ENCODE measurements at regions not wholly inside any gene's neighbourhood (a gene's known extent, or its start where the extent isn't known, plus 50 kb on each side); places are given as distances from the start of the nearest gene placed in this dataset.

DNA sequence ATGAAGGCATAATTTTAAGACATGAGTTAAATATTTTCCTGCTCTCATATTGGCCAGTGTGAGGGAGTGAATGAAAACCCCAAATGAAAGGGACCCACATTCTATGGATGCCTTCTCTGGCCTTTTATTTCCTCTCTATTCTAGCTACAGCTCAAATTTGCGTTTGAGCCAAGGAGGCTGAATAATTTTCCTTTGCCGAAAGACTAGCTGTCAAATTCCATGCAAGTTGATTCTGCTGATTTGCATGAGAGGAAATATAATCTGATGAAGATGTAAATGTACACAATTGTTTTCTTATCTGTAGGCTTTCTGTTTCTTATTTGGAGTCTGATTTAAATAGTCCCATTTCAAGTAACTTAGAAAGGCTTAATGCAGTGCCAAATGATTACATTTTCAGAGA, 438.4 kb upstream of the SPRED2 start:
- peak in 1 of 6 donors; percentile 68 for DNase-seq (ENCODE audit: low read depth in 4 of 6, low spot score in 6 of 6)
- peaks cover 9% of the 10 kb centered on the region for H3K4me1 ChIP-seq (ENCODE audit: control insufficient read depth, insufficient read depth, low read length)
- no peaks in the 10 kb centered on the region for H3K9me3 ChIP-seq (ENCODE audit: control insufficient read depth, insufficient read depth, low read length)
- H3K36me3 ChIP-seq (ENCODE audit: control insufficient read depth, insufficient read depth, low read length): no peaks in the 10 kb centered on the region
- no CpG with 5 or more reads among the region's 2 CpGs for WGBS (ENCODE audit: insufficient coverage)
- H3K27me3 ChIP-seq (ENCODE audit: control insufficient read depth, insufficient read depth, low read length): no peaks in the 10 kb centered on the region
- H3K27ac ChIP-seq (ENCODE audit: low read depth, low read length): peak overlapping the region; percentile 49
- no peak overlapping the region for H3K4me3 ChIP-seq (ENCODE audit: low read depth, low read length)

- Histone ChIP-seq H3K4me1 (ENCODE audit: control insufficient read depth, insufficient read depth, low read length) (peaks cover 9% of the 10 kb centered on the region), H3K9me3 (ENCODE audit: control insufficient read depth, insufficient read depth, low read length) (no peaks in the 10 kb centered on the region), H3K27me3 (ENCODE audit: control insufficient read depth, insufficient read depth, low read length) (no peaks in the 10 kb centered on the region), H3K27ac (ENCODE audit: low read depth, low read length) (no peak overlapping the region), H3K36me3 (ENCODE audit: control insufficient read depth, insufficient read depth, low read length) (no peaks in the 10 kb centered on the region), H3K4me3 (ENCODE audit: low read depth, low read length) (no peak overlapping the region)
- DNase-seq (ENCODE audit: low read depth in 4 of 6, low spot score in 6 of 6): no peak
- 86% methylated on average over 1 of the region's 5 CpGs for WGBS (ENCODE audit: insufficient coverage)
These were observed 436.9 kb upstream of the SPRED2 start for GRCh38 chr2:65869296-65869695.

- WGBS (ENCODE audit: insufficient coverage): 100% methylated on average over 3 of the region's 5 CpGs
- no peaks in the 10 kb centered on the region for H3K9me3 ChIP-seq (ENCODE audit: control insufficient read depth, insufficient read depth, low read length)
- no peaks in the 10 kb centered on the region for H3K27me3 ChIP-seq (ENCODE audit: control insufficient read depth, insufficient read depth, low read length)
- H3K27ac ChIP-seq (ENCODE audit: low read depth, low read length): no peak overlapping the region
- H3K4me1 ChIP-seq (ENCODE audit: control insufficient read depth, insufficient read depth, low read length): peaks cover 9% of the 10 kb centered on the region
- H3K4me3 ChIP-seq (ENCODE audit: low read depth, low read length): no peak overlapping the region
- no peaks in the 10 kb centered on the region for H3K36me3 ChIP-seq (ENCODE audit: control insufficient read depth, insufficient read depth, low read length)
- no peak for DNase-seq (ENCODE audit: low read depth in 4 of 6, low spot score in 6 of 6)
These were observed 435.8 kb upstream of the SPRED2 start for GRCh38 chr2:65868177-65868576.

DNA sequence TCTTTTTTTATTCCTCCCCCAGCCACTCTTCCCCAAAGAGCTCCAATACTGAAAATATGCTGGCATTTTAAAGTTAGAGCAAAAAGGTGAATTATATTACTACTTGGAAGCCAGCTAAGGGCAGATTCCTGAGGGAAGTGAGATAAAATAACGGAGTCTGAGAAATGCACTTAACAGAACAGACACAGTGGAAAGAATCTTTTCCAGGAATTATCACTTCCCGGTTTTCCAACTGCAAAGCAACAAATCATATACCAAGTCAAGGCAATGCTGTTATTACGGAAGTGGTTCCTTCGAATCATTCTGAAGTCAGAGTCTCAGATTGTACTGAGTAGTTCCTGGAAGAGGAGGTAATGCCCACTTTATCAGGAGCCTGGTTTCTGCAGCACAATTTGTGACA, 435.0 kb upstream of the SPRED2 start:
- no peak overlapping the region for H3K27ac ChIP-seq (ENCODE audit: low read depth, low read length)
- no CpG with 5 or more reads among the region's 4 CpGs for WGBS (ENCODE audit: insufficient coverage)
- H3K4me3 ChIP-seq (ENCODE audit: low read depth, low read length): no peak overlapping the region
- peak in 1 of 6 donors; percentile 32 for DNase-seq (ENCODE audit: low read depth in 4 of 6, low spot score in 6 of 6)
- no peaks in the 10 kb centered on the region for H3K36me3 ChIP-seq (ENCODE audit: control insufficient read depth, insufficient read depth, low read length)
- H3K27me3 ChIP-seq (ENCODE audit: control insufficient read depth, insufficient read depth, low read length): no peaks in the 10 kb centered on the region
- no peaks in the 10 kb centered on the region for H3K9me3 ChIP-seq (ENCODE audit: control insufficient read depth, insufficient read depth, low read length)
- peaks cover 9% of the 10 kb centered on the region for H3K4me1 ChIP-seq (ENCODE audit: control insufficient read depth, insufficient read depth, low read length)

GRCh38 chr2:65866148-65866547, 433.7 kb upstream of the SPRED2 start:
- no peak overlapping the region for H3K27ac ChIP-seq (ENCODE audit: low read depth, low read length)
- no CpG with 5 or more reads among the region's 3 CpGs for WGBS (ENCODE audit: insufficient coverage)
- H3K36me3 ChIP-seq (ENCODE audit: control insufficient read depth, insufficient read depth, low read length): no peaks in the 10 kb centered on the region
- peaks cover 9% of the 10 kb centered on the region for H3K4me1 ChIP-seq (ENCODE audit: control insufficient read depth, insufficient read depth, low read length)
- peak in 2 of 6 donors; percentile 47 to 96 for DNase-seq (ENCODE audit: low read depth in 4 of 6, low spot score in 6 of 6)
- no peak overlapping the region for H3K4me3 ChIP-seq (ENCODE audit: low read depth, low read length)
- H3K27me3 ChIP-seq (ENCODE audit: control insufficient read depth, insufficient read depth, low read length): no peaks in the 10 kb centered on the region
- no peaks in the 10 kb centered on the region for H3K9me3 ChIP-seq (ENCODE audit: control insufficient read depth, insufficient read depth, low read length)

DNA sequence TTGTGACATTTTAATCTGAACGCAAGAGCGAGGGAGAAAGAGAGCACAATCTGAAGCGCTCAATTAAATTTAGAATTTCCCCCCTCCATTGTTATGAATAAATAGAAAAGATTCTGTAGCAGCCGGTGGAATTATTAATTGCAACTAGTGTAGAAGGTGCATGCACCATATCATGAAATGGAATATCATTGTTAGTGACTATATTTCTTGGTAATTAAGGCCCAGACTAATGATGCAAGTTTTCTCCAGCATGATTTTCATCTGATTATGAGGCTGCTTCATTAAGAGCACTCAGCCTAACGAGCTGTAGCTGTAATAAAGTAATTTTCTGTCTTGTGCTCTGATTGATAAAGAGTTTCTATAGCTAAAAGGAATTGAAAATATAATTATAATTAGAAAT, 432.2 kb upstream of the SPRED2 start:
- H3K4me1 ChIP-seq (ENCODE audit: control insufficient read depth, insufficient read depth, low read length): no peaks in the 10 kb centered on the region
- no peak overlapping the region for H3K4me3 ChIP-seq (ENCODE audit: low read depth, low read length)
- H3K9me3 ChIP-seq (ENCODE audit: control insufficient read depth, insufficient read depth, low read length): no peaks in the 10 kb centered on the region
- H3K27me3 ChIP-seq (ENCODE audit: control insufficient read depth, insufficient read depth, low read length): no peaks in the 10 kb centered on the region
- H3K36me3 ChIP-seq (ENCODE audit: control insufficient read depth, insufficient read depth, low read length): no peaks in the 10 kb centered on the region
- peak in 1 of 6 donors; percentile 85 for DNase-seq (ENCODE audit: low read depth in 4 of 6, low spot score in 6 of 6)
- H3K27ac ChIP-seq (ENCODE audit: low read depth, low read length): no peak overlapping the region
- WGBS (ENCODE audit: insufficient coverage): no CpG with 5 or more reads among the region's 5 CpGs

- Histone ChIP-seq H3K9me3 (ENCODE audit: control insufficient read depth, insufficient read depth, low read length) (no peaks in the 10 kb centered on the region), H3K4me3 (ENCODE audit: low read depth, low read length) (no peak overlapping the region), H3K4me1 (ENCODE audit: control insufficient read depth, insufficient read depth, low read length) (no peaks in the 10 kb centered on the region), H3K36me3 (ENCODE audit: control insufficient read depth, insufficient read depth, low read length) (no peaks in the 10 kb centered on the region), H3K27ac (ENCODE audit: low read depth, low read length) (no peak overlapping the region), H3K27me3 (ENCODE audit: control insufficient read depth, insufficient read depth, low read length) (no peaks in the 10 kb centered on the region)
- DNase-seq (ENCODE audit: low read depth in 4 of 6, low spot score in 6 of 6): no peak
These were observed 431.3 kb upstream of the SPRED2 start for GRCh38 chr2:65863713-65864112.

DNA sequence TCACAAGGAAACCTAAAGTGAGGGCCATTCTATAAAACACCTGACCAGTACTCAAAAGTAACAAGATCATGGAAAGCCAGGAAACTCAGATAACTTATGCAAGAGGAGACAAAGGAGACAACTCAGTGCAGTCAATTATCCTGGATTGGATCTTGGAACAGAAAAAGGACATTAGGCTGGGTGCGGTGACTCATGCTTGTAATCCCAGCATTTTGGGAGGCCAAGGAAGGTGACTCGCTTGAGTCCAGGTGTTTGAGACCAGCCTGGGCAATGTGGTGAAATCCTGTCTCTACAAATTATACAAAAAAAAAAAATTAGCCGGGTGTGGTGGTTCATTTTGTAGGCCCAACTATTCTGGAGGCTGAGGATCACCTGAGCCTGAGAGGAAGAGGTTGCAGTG, 424.5 kb upstream of the SPRED2 start:
- Histone ChIP-seq H3K4me1 (ENCODE audit: control insufficient read depth, insufficient read depth, low read length) (no peaks in the 10 kb centered on the region), H3K27ac (ENCODE audit: low read depth, low read length) (no peak overlapping the region), H3K9me3 (ENCODE audit: control insufficient read depth, insufficient read depth, low read length) (no peaks in the 10 kb centered on the region), H3K36me3 (ENCODE audit: control insufficient read depth, insufficient read depth, low read length) (no peaks in the 10 kb centered on the region), H3K4me3 (ENCODE audit: low read depth, low read length) (no peak overlapping the region), H3K27me3 (ENCODE audit: control insufficient read depth, insufficient read depth, low read length) (no peaks in the 10 kb centered on the region)
- WGBS (ENCODE audit: insufficient coverage): no CpG with 5 or more reads among the region's 3 CpGs
- DNase-seq (ENCODE audit: low read depth in 4 of 6, low spot score in 6 of 6): no peak

DNA sequence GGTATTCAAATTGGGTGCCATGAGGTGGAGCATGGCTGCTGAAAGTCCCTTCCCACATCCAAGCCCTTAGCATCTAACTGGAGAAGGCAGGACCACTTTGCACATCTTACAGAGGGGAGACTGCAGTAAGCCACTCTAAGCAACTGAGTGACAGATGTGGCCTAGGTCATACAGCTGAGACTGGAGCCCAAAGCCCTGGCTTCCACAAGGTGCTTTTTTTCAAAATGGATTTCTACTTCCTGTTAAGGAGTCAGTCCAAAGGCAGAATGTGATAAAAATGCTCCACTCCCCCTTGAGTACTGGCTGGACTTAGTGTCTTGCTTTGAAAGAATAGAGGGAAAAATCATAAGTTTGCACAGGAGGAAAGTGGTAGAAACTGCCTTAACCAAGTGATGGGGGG, 424.0 kb upstream of the SPRED2 start:
- H3K4me3 ChIP-seq (ENCODE audit: low read depth, low read length): no peak overlapping the region
- no peak for DNase-seq (ENCODE audit: low read depth in 4 of 6, low spot score in 6 of 6)
- no peaks in the 10 kb centered on the region for H3K4me1 ChIP-seq (ENCODE audit: control insufficient read depth, insufficient read depth, low read length)
- H3K9me3 ChIP-seq (ENCODE audit: control insufficient read depth, insufficient read depth, low read length): no peaks in the 10 kb centered on the region
- H3K27me3 ChIP-seq (ENCODE audit: control insufficient read depth, insufficient read depth, low read length): no peaks in the 10 kb centered on the region
- H3K27ac ChIP-seq (ENCODE audit: low read depth, low read length): no peak overlapping the region
- H3K36me3 ChIP-seq (ENCODE audit: control insufficient read depth, insufficient read depth, low read length): no peaks in the 10 kb centered on the region

- no peak overlapping the region for H3K27ac ChIP-seq (ENCODE audit: low read depth, low read length)
- no peak overlapping the region for H3K4me3 ChIP-seq (ENCODE audit: low read depth, low read length)
- no peaks in the 10 kb centered on the region for H3K27me3 ChIP-seq (ENCODE audit: control insufficient read depth, insufficient read depth, low read length)
- no peak for DNase-seq (ENCODE audit: low read depth in 4 of 6, low spot score in 6 of 6)
- no peaks in the 10 kb centered on the region for H3K9me3 ChIP-seq (ENCODE audit: control insufficient read depth, insufficient read depth, low read length)
- no peaks in the 10 kb centered on the region for H3K4me1 ChIP-seq (ENCODE audit: control insufficient read depth, insufficient read depth, low read length)
- no peaks in the 10 kb centered on the region for H3K36me3 ChIP-seq (ENCODE audit: control insufficient read depth, insufficient read depth, low read length)
These were observed 418.3 kb upstream of the SPRED2 start for GRCh38 chr2:65850695-65851094.
